ENCODE measurements at regions not wholly inside any gene's neighbourhood (a gene's known extent, or its start where the extent isn't known, plus 50 kb on each side); places are given as distances from the start of the nearest gene placed in this dataset.

DNA sequence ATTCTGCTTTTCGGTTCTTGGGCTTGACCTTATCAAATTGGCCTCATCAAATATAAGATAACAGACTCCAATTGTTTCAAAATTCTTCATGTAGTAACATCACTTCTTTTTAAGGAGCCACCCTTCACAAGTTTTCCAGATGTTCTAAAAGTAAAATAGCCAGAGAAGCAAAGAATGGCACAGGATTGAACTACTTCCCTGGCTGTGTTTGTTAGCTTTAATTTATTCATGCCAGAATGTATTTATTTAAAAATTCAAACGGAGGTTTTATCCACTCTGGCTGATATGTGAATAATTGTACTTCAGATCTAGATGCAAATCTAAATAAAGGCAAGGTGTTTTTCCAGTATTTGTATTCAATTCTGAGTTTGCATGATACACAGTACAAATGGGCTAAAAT is 581.3 kb upstream of the TENM3 start:
- DNase-seq (ENCODE audit: low read depth), result no peak

DNA sequence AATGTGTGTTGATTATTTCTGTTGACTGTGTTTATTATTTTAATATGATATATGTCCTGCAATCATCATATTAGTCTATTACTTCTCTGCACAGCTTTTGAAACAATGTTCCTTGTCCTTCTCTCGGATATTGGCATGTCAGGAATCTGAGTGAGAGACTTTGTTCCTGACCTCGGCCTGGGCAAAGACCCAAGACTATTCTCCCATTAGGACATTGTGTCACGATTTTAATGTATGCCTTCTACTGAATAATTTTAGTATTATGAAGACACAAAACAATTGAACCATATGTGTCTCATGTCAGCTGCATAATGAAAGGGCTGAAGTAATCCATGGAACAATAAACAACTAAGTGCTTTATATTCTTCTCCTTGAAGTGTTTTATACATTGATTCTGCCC is 580.8 kb upstream of the TENM3 start:
- peak; percentile 73 for DNase-seq (ENCODE audit: low read depth)

DNA sequence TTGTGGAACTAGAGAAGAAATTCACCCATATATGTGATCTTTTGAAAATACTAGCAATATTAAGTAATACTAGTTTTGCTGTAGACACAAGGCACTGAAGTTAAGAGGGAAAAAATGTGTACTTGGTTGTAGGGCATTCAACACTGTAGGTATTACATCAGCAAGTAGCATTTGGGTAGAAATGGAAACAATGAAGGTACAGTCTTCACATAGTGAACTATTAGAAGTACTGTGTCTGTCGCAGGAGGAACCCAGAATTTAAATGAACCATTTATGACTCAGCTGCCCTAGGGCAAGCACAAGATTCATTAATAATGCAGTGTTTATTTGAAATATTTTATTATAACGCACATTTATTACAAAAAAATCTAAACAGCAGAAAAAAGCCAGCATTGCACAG is 572.7 kb upstream of the TENM3 start:
- DNase-seq (ENCODE audit: low read depth), result no peak

DNA sequence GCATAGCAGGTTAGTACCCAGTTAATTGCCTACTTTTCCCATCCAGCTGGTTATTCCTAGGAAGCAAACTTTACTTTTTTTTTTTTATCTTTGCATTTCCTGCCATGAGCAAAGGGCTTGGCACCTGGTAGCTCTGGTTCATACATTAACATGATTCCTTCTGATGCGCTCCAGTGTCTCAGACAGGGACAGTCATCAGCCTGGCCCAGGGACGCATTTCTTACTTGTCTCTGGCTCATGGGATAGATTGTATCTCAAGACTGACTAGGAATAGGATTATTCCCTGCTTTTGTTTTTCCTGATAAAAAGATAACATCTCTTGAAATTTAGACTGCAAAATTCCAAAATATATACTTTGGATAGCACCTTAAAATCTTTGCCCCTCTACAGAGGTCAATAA is 571.5 kb upstream of the TENM3 start:
- no peak for DNase-seq (ENCODE audit: low read depth)

DNA sequence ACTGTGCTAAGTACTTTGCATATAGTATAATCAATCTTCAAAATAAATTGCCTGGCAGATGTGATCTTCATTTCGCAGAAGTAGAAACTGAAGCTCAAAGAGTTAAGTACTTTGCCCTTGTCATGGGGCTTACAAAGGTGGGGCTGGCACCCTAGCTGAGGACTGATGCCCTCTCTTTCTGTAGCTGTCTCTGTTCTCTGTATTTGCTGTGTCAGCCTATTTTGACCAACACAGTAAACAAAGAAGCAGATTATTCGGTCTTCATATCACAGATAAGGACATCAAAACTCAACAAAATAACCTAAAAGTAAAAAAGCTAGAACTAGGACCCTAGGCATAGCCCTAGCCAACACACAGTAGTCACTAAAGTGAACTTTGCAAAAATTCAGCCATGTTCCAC is 570.5 kb upstream of the TENM3 start:
- DNase-seq (ENCODE audit: low read depth), result no peak

DNA sequence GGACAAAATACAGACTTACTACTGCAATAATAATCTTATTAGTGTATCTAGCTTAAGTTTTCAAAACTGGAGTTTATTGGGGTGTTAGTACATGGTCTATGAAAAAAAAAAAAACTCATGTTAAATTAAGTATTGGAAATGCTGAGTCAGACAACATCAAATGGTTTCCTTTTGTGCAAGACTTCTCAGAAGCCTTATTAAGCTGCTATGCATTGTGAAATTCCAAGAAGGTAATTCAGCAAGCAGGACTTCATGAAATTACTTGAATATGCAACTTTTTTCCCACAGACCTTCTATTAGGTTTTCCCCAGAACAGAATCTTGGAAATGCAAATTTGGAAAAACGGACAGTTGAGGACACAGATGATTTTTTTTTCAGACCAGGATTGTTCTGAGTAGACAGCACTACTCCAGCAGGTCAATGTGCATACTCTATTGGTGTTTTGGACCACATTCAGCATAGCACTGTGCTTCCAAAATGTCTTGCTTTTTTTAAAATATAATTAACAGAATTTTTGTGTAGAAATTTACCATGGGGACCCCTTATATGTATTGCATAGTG is 568.8 kb upstream of the TENM3 start:
- peak; percentile 54 for DNase-seq (ENCODE audit: low read depth)

DNA sequence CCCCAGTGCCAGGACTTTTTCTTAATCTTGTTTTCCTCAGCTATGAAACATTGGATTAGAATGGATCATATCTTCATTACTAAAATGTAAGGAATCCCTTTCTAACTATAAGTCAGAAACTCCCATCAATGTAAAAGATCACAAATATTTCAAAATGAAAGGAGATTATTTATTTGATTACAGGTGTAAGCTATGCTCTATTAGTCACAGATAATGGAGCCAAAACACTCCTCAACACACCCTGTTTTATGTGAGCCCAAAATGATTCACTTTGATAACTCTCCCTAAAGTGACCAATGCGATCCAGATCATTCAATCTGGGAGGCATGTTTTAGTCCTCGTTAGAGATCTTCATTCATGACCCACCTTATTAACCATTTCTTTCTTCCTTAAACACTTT is 566.7 kb upstream of the TENM3 start:
- DNase-seq (ENCODE audit: low read depth), result peak; percentile 31

DNA sequence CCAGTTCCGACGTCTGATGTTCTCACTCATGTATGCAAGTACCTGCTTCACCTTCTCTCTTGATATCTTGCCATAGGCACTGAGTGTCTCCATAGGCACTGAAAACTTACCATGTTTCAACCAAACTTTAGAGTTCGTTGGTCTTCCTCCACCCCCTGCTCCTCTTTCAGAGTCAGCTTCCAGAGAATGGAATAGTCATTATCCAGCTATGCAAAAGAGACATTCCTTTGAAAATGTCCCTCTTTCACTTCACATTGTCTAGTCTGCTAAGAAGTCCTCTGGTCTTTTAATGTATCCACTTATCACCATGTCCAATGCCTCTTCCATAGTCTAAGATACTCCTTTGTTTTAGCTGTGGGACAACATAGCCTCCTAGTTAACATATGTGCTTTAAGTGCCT is 566.0 kb upstream of the TENM3 start:
- DNase-seq (ENCODE audit: low read depth), result peak; percentile 41

DNA sequence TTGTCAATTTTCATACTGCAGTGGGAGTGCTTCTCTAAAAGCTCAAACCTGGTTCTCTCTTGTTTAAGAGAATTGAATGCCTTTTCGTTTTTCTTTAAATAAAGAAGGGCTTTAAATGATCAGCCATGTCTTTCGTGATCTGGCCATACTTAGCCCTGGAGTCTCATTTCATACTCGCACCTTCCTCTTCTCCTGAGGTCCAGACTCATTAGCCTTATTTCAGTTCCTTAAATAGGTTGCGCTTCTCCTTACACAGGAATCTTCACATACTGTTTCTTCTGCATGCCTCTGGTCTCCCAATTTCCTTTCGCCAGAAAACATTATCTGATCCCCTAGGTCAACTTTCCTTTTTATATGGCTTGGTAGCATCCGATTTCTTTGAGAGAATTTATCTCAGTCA is 565.6 kb upstream of the TENM3 start:
- DNase-seq (ENCODE audit: low read depth), result no peak

DNA sequence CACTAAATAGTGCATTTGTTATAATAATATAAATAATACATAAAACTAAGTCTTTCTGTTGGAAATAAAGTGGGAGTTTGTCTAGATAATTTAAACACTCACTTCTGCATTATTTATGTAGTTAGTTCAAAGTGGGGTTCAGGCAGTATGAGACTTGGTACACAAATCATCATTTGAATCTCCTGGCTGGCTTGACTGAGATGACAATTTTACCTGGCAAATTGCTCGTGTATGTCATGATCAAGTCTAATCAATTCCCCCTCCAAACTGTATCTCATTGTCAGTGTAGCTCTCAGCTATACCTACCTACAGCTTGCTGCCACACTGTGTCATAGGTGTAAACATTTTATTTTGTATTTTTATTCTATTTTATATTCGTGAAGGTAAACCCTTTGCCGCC is 563.4 kb upstream of the TENM3 start:
- DNase-seq (ENCODE audit: low read depth), result no peak

DNA sequence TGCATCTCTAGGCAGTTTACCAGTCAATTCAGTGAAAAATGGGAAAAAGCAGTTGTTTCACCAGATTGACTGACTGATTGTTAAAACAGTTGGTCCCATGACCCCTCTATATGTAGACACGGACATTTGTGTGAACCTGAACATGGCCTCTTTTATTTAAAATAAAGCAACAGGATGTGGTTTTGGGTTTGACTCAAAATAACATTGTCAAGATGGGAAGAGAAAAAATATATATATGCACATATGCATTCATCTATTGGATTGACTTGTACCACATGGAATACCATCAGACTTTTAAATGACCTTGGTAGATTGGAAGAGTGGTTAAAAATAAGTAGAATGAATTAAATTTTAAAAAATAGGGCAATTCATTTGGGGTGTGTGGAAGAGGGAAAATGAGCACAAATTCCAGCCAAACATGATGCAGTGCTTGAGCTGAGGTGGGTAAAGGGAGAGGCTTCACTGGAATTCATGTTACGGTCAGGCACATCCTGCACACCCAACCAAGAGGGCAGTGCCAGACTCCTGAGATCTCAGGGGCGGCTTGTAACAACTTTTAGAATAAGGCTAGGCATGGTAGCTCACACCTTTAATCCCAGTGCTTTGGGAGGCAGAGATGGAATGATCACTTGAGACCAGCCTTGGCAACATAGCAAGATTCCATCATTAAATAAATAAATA is 560.7 kb upstream of the TENM3 start:
- no peak for DNase-seq (ENCODE audit: low read depth)

DNA sequence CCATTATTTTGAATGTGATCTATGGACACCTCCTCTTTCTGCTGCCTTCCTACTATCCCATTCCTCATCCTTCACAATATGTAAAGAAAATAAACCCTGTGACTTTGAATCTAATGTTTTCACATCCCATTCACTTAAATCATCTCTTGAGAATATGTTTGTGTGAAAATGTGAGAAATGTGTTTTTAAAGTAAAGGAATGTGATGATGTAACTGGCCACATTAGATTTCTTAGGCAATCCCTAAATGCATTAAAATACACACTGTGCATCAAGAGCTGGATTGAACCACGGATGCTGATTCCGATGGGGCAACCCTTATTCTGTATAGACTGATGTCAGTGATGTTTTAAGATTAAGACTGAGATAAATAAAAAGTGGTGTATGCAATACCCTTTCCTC is 558.9 kb upstream of the TENM3 start:
- DNase-seq (ENCODE audit: low read depth), result peak; percentile 48

DNA sequence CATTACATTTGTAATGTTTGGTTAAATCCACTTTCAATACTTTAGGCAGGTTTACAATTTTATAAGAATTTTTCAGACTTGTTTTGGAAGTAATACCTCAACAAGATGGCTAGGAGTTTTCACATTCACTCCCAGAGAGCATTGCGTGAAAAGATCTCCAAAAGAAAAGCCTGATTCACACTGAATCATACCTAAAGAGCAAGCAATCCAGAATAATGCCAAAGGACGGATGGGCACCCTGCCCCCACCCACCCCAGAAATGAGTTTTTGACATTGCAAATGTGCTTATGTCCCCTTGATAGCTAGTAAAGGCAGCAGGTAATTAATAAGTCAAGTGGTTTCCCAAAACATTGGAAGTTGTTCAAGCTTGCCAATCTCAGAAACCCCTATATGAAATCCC is 557.7 kb upstream of the TENM3 start:
- DNase-seq (ENCODE audit: low read depth), result peak; percentile 75

DNA sequence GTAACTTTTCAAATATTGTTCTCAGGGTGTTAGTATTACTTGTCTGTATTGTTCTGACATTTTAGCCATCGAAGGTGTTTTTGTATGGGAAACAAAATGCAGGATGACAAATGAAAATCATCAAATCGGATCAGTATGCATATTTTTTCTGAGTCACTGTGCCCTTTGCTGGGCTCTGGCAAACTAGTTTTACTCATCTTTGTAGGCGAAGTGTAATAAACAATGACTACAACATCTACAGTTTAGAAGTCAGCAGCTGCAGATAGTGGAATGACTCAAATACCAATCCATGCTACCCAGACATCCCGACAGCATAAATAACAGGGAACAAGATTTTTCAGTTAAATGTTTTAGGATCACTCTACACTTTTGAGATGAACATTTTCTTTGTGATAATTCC is 557.3 kb upstream of the TENM3 start:
- peak; percentile 90 for DNase-seq (ENCODE audit: low read depth)

DNA sequence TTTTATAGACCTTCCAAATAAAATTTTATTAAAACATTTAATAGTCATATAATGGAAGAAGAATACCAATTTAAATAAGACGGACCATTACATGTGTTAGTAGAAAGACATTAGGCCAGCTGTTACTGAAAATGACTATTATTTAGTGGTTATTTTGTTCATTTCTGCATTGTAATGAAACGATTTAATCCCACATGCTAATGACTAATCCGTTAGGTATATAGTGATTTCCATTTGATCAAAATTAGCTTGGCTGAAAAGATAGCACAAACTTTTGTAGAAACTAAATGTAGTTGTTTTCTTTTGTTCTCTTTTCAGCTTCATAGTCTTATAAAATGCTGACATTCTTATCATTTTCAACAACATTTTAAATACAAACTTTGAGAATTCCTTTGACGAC is 556.1 kb upstream of the TENM3 start:
- DNase-seq (ENCODE audit: low read depth), result peak; percentile 30

DNA sequence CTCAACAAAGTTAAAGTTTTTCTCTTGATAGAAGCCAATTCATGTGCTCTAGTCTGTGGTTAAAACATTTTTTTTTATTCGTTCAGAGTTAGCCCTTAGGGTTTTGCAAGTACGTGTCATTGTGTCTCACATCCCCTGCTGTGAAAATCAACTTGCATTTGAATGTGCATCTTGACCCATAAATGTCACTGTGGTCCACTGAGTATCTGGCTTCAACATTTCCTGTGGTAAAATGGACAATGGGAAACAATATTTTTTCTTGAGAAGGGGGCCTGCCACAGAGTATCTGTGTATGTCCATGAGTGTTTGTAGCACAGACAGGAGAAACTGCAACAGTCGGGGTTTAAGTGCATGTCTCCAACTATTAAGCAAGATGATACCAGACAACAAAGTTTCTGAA is 554.8 kb upstream of the TENM3 start:
- peak; percentile 95 for DNase-seq (ENCODE audit: low read depth)

DNA sequence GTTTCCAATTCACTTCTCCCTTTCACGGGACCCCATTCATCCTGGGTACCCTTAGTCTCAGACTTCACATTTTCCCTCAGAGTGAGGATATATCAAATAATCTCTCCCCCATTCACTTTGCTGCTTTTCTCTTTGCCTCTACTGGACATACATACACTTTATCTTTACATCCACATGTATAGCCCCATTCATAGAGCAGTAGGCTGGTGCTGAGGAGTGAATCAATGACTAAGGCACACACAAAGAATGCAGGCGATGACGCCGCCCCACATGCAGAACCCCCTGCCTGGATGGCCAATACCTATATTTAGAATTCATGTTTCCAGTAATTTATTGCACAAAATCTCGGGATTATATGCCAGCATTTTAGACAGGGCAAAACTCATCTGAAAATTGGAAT is 554.3 kb upstream of the TENM3 start:
- peak; percentile 73 for DNase-seq (ENCODE audit: low read depth)

DNA sequence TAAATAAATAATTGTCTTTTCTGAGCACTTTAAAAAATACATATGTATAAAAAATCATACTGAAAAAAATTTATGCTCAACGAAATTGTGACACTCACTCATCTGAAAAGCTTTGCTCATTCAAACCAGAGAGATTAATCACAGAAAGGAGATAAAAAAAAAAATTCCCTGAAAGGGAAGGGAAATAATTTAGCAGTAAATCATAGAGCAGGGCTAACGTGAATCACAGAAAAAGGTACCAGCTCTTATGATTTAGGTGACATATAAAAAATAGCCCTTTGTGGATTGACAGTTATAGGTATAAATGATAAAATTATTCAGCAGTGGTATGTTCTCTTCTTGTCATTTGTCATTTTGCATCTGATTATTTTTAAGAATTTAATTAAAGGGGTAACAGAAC is 552.7 kb upstream of the TENM3 start:
- DNase-seq (ENCODE audit: low read depth), result peak; percentile 27

DNA sequence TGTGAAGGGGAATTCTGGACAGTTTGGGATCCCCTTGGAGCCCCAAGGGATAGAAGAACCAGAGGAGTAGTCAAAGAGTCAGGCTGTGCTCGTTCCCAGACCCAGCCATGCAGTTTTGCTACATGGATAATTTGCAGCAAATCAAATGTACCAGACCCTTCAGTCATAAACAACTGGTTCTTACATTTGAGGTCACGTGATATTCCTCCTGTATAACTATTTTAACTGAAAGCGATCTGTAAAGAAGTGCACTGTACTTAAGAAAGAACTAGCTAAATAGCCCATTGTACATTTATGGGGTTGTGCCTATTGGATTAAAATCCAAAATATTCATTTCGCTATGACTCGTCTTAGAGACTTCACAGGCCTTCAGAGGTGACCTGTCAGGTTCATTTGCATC is 550.2 kb upstream of the TENM3 start:
- no peak for DNase-seq (ENCODE audit: low read depth)

DNA sequence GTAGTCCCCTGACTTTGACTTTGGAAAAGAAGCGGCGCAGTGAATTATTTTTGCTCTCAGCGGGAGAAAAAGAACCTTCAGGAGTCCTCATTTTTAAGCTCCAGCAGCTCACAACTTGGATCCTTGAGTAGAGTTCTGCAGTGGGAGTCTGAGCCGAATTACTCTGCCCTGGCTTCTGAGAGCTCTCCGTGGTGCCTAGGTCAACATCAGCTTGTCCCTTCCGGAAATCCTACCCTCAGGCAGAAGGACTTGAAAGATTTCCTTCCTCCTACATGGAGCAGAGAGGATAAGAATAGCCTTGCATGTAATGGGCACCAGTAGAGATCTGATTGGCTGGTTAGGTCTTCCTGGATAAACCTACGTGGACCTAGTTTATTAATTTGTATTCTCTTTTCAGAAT is 549.7 kb upstream of the TENM3 start:
- no peak for DNase-seq (ENCODE audit: low read depth)

DNA sequence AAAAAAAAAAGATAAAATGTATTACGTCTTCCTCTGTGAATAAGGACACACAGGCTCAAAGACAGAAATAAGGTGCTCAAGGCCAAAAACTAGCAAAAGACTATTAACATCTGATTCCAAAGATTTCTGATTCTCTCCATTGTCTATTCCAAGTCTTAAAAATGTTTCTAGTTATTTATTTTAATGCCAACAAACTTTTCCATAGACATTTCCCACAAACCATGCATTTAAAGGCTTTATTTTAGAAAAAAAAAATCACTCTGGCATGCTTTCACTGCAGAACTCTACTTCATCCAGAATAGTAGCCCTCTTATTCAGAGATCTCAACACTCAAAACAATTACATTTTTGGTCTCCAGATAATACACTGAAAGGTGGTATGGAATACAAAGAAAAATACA is 545.0 kb upstream of the TENM3 start:
- no peak for DNase-seq (ENCODE audit: low read depth)

DNA sequence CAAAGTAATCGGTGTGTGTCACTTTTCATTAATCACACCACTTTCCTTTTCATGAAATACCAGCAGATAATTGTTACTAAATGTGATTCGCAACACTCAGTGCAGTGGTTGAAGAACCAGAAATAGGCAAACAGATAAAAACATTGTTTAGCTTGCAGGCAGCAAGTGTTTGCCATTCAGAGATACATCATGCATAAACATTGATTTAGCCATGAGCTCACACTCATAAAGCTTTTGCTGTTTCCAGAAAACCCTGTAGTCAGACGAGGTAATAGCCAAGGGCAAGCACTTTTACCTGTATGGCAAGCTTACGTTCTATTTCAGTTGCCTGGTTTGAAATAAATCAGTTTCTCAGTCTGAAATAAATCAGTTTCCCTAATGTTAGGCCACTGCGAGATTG is 542.0 kb upstream of the TENM3 start:
- DNase-seq (ENCODE audit: low read depth), result no peak

DNA sequence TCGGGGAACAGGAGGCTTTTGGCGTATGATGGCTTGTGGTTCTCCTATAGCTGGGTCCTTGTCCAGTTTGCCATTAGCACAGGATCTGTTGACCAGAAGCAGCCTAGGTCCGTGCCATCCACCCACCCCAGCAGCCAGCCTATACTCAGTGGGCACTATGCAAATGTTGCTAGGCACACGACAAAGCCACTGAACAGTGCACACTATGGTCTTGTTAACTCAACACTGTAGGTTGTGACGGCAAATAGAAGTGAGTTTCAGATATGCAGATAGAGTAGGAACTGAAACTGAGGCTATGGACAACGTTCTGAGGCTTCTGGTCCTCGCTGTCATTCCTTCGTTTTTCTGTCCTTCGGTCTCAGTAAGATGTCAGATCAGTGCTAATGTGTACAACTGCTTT is 541.3 kb upstream of the TENM3 start:
- DNase-seq (ENCODE audit: low read depth), result no peak

DNA sequence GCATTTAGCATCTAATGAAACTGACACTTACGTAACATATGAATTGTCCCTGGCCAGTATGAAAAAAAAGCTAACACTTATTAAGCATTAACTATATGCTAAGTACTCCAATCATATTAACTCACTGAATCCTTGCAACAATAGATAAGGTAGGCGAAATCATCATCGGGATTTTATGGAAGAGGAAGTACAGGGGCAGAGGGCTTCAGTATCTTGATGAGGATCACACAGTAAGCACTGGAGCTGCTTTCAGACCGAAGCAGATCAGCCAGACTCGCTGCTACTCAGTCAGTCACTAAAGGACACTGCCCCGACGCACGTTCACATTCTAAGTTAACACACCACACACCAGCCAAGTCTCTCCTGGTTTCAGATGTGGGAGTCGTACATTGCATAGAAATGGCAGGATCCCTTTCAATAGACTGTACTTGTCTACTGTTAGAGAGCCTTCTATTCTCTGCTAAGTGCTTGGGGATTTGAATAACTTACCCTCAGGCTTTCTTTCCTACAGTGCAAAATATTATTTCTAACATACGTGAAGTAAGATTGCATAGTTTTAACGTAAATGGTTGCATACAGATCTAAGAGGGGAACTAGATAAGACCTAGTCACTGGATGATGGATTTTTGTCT is 540.2 kb upstream of the TENM3 start:
- no peak for DNase-seq (ENCODE audit: low read depth)
